OCI-LY3 (cell line): ENCODE measurements at regions not wholly inside any gene's neighbourhood (a gene's known extent, or its start where the extent isn't known, plus 50 kb on each side); places are given as distances from the start of the nearest gene placed in this dataset.

Source experiments
- H2AFZ ChIP-seq: fragments of 200-600, 300-600 bp; shearing (Covaris generic); 2 replicates; pipeline ENCODE4 v1.6.0; 2014; ENCODE audit warnings: antibody characterized with exemption, low read depth, low read length
- H3K27ac ChIP-seq: fragments of 200-600, 300-600 bp; sonication (generic); 2 replicates; pipeline ENCODE4 v1.5.1; 2014; ENCODE audit warnings: mild to moderate bottlenecking, low read length, moderate library complexity, mixed read lengths
- H3K27me3 ChIP-seq: fragments of 200-600, 300-600 bp; sonication (generic); 2 replicates; pipeline ENCODE4 v1.6.1; 2014; ENCODE audit warnings: low read depth, low read length, mixed read lengths
- H3K36me3 ChIP-seq: fragments of 200-600, 300-600 bp; sonication (generic); replicated peaks from 2 replicates; pipeline ENCODE3; 2014; ENCODE audit warnings: low read depth, low read length, mixed read lengths
- H3K4me1 ChIP-seq: fragments of 300-600, 200-600 bp; sonication (generic); 2 replicates; pipeline ENCODE4 v1.6.1; 2014; ENCODE audit warnings: low read length, mixed read lengths
- H3K4me2 ChIP-seq: fragments of 200-600, 300-600 bp; sonication (generic); 2 replicates; pipeline ENCODE4 v1.6.1; 2014; ENCODE audit warnings: low read length, mixed read lengths
- H3K4me3 ChIP-seq: fragments of 300-600, 200-600 bp; sonication (generic); 2 replicates; pipeline ENCODE4 v1.5.1; 2014; ENCODE audit warnings: antibody characterized with exemption, mild to moderate bottlenecking, low read length, moderate library complexity
- H3K79me2 ChIP-seq: fragments of 300-600, 200-600 bp; shearing (Covaris generic); 2 replicates; pipeline ENCODE4 v1.6.1; 2014; ENCODE audit warnings: mild to moderate bottlenecking, low read length, mixed read lengths
- H3K9ac ChIP-seq: fragments of 300-600, 200-600 bp; shearing (Covaris generic); 2 replicates; pipeline ENCODE4 v1.6.0; 2014; ENCODE audit warnings: mild to moderate bottlenecking, low read length, moderate library complexity
- H3K9me3 ChIP-seq: fragments of 200-600, 300-600 bp; shearing (Covaris generic); 2 replicates; pipeline ENCODE4 v1.6.1; 2014; ENCODE audit warnings: low read length, mixed read lengths; ENCODE audit not compliant: insufficient read depth
- H4K20me1 ChIP-seq: fragments of 200-600, 300-600 bp; sonication (generic); 2 replicates; pipeline ENCODE4 v1.6.1; 2016; ENCODE audit warnings: low read length, mixed read lengths; ENCODE audit not compliant: insufficient read depth
- EZH2phosphoT487 ChIP-seq: fragments of 200-600 bp; shearing (Covaris generic); IDR thresholded peaks from 2 replicates; pipeline ENCODE4 v1.6.1; 2018; ENCODE audit warnings: antibody characterized with exemption, mixed run types, low read depth
- TF ChIP-seq, protein P1 (sequence below): fragments of 200-600, 300-600 bp; sonication (generic); IDR thresholded peaks from 2 replicates; pipeline ENCODE4 v1.5.1; 2014; ENCODE audit warnings: antibody characterized with exemption, low read length, low read depth

DNA sequence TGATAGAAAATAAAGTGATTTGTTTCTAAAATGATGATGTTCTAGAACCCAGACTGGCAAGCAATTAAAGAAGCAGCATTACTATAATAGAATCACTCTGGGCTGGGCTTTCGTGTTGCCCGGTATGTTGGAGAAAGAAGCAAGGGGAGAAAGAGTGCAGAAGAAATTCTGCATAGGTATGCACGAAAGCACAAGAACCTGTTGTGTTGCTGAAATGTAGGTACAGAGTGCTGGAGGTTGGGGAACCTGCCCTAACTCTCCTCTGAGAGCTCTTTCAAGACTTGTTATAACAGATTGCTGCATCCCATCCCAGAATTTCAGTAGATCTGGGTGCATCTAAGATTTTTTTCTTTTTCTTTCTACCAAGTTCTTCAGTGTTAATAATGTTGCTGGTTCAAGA is 95.7 kb upstream of the DACH1 start:
- no peaks in the 10 kb centered on the region for H3K9me3 ChIP-seq
- H3K27me3 ChIP-seq, result no peaks in the 10 kb centered on the region
- no peak overlapping the region for H3K27ac ChIP-seq
- H2AFZ ChIP-seq, result no peak overlapping the region
- H3K4me2 ChIP-seq, result no peak overlapping the region
- H4K20me1 ChIP-seq, result no peaks in the 10 kb centered on the region
- H3K4me3 ChIP-seq, result no peak overlapping the region
- H3K4me1 ChIP-seq, result peaks cover 5% of the 10 kb centered on the region; the same call in 1 of the 2 replicates
- TF ChIP-seq, protein P1, sequence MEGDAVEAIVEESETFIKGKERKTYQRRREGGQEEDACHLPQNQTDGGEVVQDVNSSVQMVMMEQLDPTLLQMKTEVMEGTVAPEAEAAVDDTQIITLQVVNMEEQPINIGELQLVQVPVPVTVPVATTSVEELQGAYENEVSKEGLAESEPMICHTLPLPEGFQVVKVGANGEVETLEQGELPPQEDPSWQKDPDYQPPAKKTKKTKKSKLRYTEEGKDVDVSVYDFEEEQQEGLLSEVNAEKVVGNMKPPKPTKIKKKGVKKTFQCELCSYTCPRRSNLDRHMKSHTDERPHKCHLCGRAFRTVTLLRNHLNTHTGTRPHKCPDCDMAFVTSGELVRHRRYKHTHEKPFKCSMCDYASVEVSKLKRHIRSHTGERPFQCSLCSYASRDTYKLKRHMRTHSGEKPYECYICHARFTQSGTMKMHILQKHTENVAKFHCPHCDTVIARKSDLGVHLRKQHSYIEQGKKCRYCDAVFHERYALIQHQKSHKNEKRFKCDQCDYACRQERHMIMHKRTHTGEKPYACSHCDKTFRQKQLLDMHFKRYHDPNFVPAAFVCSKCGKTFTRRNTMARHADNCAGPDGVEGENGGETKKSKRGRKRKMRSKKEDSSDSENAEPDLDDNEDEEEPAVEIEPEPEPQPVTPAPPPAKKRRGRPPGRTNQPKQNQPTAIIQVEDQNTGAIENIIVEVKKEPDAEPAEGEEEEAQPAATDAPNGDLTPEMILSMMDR, result no peak
- no peak for TF ChIP-seq EZH2phosphoT487
- no peaks in the 10 kb centered on the region for H3K36me3 ChIP-seq
- H3K9ac ChIP-seq, result no peak overlapping the region
- H3K79me2 ChIP-seq, result no peaks in the 10 kb centered on the region

- TF ChIP-seq, protein P1, result no peak
- no peak for TF ChIP-seq EZH2phosphoT487
- no peaks in the 10 kb centered on the region for H4K20me1 ChIP-seq
- H3K79me2 ChIP-seq, result no peaks in the 10 kb centered on the region
- no peak overlapping the region for H2AFZ ChIP-seq
- H3K36me3 ChIP-seq, result no peaks in the 10 kb centered on the region
- no peak overlapping the region for H3K27ac ChIP-seq
- no peaks in the 10 kb centered on the region for H3K9me3 ChIP-seq
- peaks cover 5% of the 10 kb centered on the region; the same call in 1 of the 2 replicates for H3K4me1 ChIP-seq
- H3K4me3 ChIP-seq, result no peak overlapping the region
- H3K4me2 ChIP-seq, result no peak overlapping the region
- no peak overlapping the region for H3K9ac ChIP-seq
- no peaks in the 10 kb centered on the region for H3K27me3 ChIP-seq
Measured at GRCh38 chr13:71962126-71962525, 95.1 kb upstream of the DACH1 start.

DNA sequence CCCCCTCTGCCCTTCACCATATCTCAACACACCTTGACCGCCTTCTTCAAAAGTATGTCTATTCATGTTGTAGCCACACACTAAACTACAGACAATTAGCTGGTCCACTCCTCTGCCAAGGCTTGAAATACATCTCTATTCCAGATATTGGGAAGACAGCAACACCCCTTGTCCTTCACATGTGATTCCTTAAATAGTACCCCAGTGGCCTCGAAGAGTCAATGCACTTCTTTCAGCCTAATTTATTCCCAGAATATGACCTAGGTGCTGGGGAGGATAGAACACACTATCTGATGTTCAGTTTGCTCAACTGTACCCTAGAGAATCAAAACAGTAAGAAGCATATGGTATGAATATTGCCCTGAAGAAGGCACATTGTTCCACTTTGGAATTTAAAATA is 82.4 kb upstream of the DACH1 start:
- TF ChIP-seq, protein P1, result no peak
- no peak for TF ChIP-seq EZH2phosphoT487
- no peak overlapping the region for H2AFZ ChIP-seq
- no peaks in the 10 kb centered on the region for H4K20me1 ChIP-seq
- no peaks in the 10 kb centered on the region for H3K36me3 ChIP-seq
- H3K9me3 ChIP-seq, result no peaks in the 10 kb centered on the region
- no peak overlapping the region for H3K4me3 ChIP-seq
- no peaks in the 10 kb centered on the region for H3K4me1 ChIP-seq
- H3K9ac ChIP-seq, result no peak overlapping the region
- H3K4me2 ChIP-seq, result no peak overlapping the region
- H3K79me2 ChIP-seq, result no peaks in the 10 kb centered on the region
- no peak overlapping the region for H3K27ac ChIP-seq
- H3K27me3 ChIP-seq, result no peaks in the 10 kb centered on the region

GRCh38 chr13:71939186-71939585 is 72.2 kb upstream of the DACH1 start:
- H3K4me2 ChIP-seq, result peak overlapping the region; percentile 5; the same call in 1 of the 2 replicates
- no peak overlapping the region for H3K27ac ChIP-seq
- no peaks in the 10 kb centered on the region for H4K20me1 ChIP-seq
- H3K36me3 ChIP-seq, result no peaks in the 10 kb centered on the region
- no peak overlapping the region for H3K4me3 ChIP-seq
- H3K4me1 ChIP-seq, result peaks cover 12% of the 10 kb centered on the region
- H3K9me3 ChIP-seq, result no peaks in the 10 kb centered on the region
- TF ChIP-seq, protein P1, result no peak
- TF ChIP-seq EZH2phosphoT487, result no peak
- no peaks in the 10 kb centered on the region for H3K79me2 ChIP-seq
- H3K27me3 ChIP-seq, result no peaks in the 10 kb centered on the region
- H2AFZ ChIP-seq, result no peak overlapping the region
- H3K9ac ChIP-seq, result no peak overlapping the region
